ENCODE measurements at regions not wholly inside any gene's neighbourhood (a gene's known extent, or its start where the extent isn't known, plus 50 kb on each side); places are given as distances from the start of the nearest gene placed in this dataset.

GRCh38 chr10:107383357-107383756 lies 218.9 kb upstream of the SORCS1 start:
- H3K36me3 ChIP-seq: no peaks in the 10 kb centered on the region

GRCh38 chr10:107379601-107380000 lies 215.1 kb upstream of the SORCS1 start:
- H3K9me3 ChIP-seq (ENCODE audit: low read depth): no peaks in the 10 kb centered on the region
- no peak overlapping the region for H3K27ac ChIP-seq
- H3K36me3 ChIP-seq: no peaks in the 10 kb centered on the region
- H3K4me1 ChIP-seq (ENCODE audit: low read depth): no peaks in the 10 kb centered on the region
- no peak for TF ChIP-seq CTCF (IDR thresholded peaks at IDR 0.05; ENCODE audit: low read depth, low read length)
- no peaks in the 10 kb centered on the region for H3K27me3 ChIP-seq
- DNase-seq (ENCODE audit: low read depth in 1 of 2, low spot score in 1 of 2): no peak
- H3K4me3 ChIP-seq: no peak overlapping the region

More at GRCh38 chr10:107383357-107383756, 218.9 kb upstream of the SORCS1 start:
- H3K27me3 ChIP-seq: no peaks in the 10 kb centered on the region
- TF ChIP-seq CTCF (IDR thresholded peaks at IDR 0.05; ENCODE audit: low read depth, low read length): no peak
- H3K4me3 ChIP-seq: no peak overlapping the region
- no peaks in the 10 kb centered on the region for H3K4me1 ChIP-seq (ENCODE audit: low read depth)
- DNase-seq (ENCODE audit: low read depth in 1 of 2, low spot score in 1 of 2): no peak
- H3K9me3 ChIP-seq (ENCODE audit: low read depth): no peaks in the 10 kb centered on the region
- H3K27ac ChIP-seq: no peak overlapping the region

GRCh38 chr10:107371801-107372200 lies 207.3 kb upstream of the SORCS1 start:
- TF ChIP-seq CTCF (IDR thresholded peaks at IDR 0.05; ENCODE audit: low read depth, low read length): no peak
- no peak for DNase-seq (ENCODE audit: low read depth in 1 of 2, low spot score in 1 of 2)
- H3K4me1 ChIP-seq (ENCODE audit: low read depth): no peaks in the 10 kb centered on the region
- H3K27ac ChIP-seq: no peak overlapping the region
- H3K4me3 ChIP-seq: no peak overlapping the region
- H3K9me3 ChIP-seq (ENCODE audit: low read depth): no peaks in the 10 kb centered on the region
- no peaks in the 10 kb centered on the region for H3K27me3 ChIP-seq
- no peaks in the 10 kb centered on the region for H3K36me3 ChIP-seq

- TF ChIP-seq CTCF (IDR thresholded peaks at IDR 0.05; ENCODE audit: low read depth, low read length): no peak
- no peaks in the 10 kb centered on the region for H3K9me3 ChIP-seq (ENCODE audit: low read depth)
Measured at GRCh38 chr10:107364872-107365271, 200.4 kb upstream of the SORCS1 start.

GRCh38 chr10:107362306-107362705 lies 197.8 kb upstream of the SORCS1 start:
- Histone ChIP-seq H3K4me3 (no peak overlapping the region), H3K36me3 (no peaks in the 10 kb centered on the region), H3K9me3 (ENCODE audit: low read depth) (no peaks in the 10 kb centered on the region), H3K27ac (no peak overlapping the region), H3K4me1 (ENCODE audit: low read depth) (no peaks in the 10 kb centered on the region), H3K27me3 (no peaks in the 10 kb centered on the region)
- DNase-seq (ENCODE audit: low read depth in 1 of 2, low spot score in 1 of 2): no peak
- TF ChIP-seq CTCF (IDR thresholded peaks at IDR 0.05; ENCODE audit: low read depth, low read length): no peak

More at GRCh38 chr10:107364872-107365271, 200.4 kb upstream of the SORCS1 start:
- no peaks in the 10 kb centered on the region for H3K36me3 ChIP-seq
- H3K4me3 ChIP-seq: no peak overlapping the region
- no peak for DNase-seq (ENCODE audit: low read depth in 1 of 2, low spot score in 1 of 2)
- no peaks in the 10 kb centered on the region for H3K4me1 ChIP-seq (ENCODE audit: low read depth)
- no peak overlapping the region for H3K27ac ChIP-seq
- H3K27me3 ChIP-seq: no peaks in the 10 kb centered on the region

- no peaks in the 10 kb centered on the region for H3K4me1 ChIP-seq (ENCODE audit: low read depth)
- H3K27me3 ChIP-seq: no peaks in the 10 kb centered on the region
- H3K9me3 ChIP-seq (ENCODE audit: low read depth): no peaks in the 10 kb centered on the region
- H3K27ac ChIP-seq: no peak overlapping the region
- no peak for TF ChIP-seq CTCF (IDR thresholded peaks at IDR 0.05; ENCODE audit: low read depth, low read length)
- H3K4me3 ChIP-seq: no peak overlapping the region
- no peaks in the 10 kb centered on the region for H3K36me3 ChIP-seq
- no peak for DNase-seq (ENCODE audit: low read depth in 1 of 2, low spot score in 1 of 2)
Measured at GRCh38 chr10:107357033-107357432, 192.5 kb upstream of the SORCS1 start.
